ENCODE measurements at regions not wholly inside any gene's neighbourhood (a gene's known extent, or its start where the extent isn't known, plus 50 kb on each side); places are given as distances from the start of the nearest gene placed in this dataset.

DNA sequence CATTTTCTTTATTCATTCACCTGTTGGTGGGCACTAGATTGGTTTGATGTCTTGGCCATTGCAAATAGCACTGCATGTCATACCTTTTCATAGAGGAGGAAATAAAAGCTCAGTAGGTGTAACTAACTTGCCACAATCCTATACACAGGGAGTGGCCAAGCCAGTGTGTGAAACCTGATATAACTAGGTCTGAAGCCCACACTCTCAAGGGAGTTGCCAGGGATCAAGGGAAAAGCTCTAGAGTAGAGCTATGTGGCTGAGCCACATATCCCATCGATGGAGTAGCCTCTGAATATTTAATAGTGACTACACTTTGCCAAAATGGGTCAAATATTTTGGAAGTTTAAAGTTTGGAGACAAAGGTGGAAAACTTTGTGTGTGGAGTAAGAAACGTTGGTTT, 66.1 kb upstream of the TSHZ3 start:
- Histone ChIP-seq H3K36me3 (no peaks in the 10 kb centered on the region), H3K27ac (no peak overlapping the region), H3K4me3 (no peak overlapping the region), H3K4me1 (no peaks in the 10 kb centered on the region), H3K27me3 (no peaks in the 10 kb centered on the region), H3K9me3 (no peaks in the 10 kb centered on the region)
- 7 to 36% methylated on average over 1 to 2 of the region's 2 CpGs for WGBS, 2 donors (ENCODE audit: low coverage in 1 of 2)
- ATAC-seq = no peak
- TF ChIP-seq, protein P1, sequence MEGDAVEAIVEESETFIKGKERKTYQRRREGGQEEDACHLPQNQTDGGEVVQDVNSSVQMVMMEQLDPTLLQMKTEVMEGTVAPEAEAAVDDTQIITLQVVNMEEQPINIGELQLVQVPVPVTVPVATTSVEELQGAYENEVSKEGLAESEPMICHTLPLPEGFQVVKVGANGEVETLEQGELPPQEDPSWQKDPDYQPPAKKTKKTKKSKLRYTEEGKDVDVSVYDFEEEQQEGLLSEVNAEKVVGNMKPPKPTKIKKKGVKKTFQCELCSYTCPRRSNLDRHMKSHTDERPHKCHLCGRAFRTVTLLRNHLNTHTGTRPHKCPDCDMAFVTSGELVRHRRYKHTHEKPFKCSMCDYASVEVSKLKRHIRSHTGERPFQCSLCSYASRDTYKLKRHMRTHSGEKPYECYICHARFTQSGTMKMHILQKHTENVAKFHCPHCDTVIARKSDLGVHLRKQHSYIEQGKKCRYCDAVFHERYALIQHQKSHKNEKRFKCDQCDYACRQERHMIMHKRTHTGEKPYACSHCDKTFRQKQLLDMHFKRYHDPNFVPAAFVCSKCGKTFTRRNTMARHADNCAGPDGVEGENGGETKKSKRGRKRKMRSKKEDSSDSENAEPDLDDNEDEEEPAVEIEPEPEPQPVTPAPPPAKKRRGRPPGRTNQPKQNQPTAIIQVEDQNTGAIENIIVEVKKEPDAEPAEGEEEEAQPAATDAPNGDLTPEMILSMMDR (IDR thresholded peaks at IDR 0.05) = no peak
- TF ChIP-seq POLR2A (IDR thresholded peaks at IDR 0.05) = no peak
- TF ChIP-seq EP300 (IDR thresholded peaks at IDR 0.05) = no peak
- TF ChIP-seq POLR2AphosphoS5 (IDR thresholded peaks at IDR 0.05) = no peak

DNA sequence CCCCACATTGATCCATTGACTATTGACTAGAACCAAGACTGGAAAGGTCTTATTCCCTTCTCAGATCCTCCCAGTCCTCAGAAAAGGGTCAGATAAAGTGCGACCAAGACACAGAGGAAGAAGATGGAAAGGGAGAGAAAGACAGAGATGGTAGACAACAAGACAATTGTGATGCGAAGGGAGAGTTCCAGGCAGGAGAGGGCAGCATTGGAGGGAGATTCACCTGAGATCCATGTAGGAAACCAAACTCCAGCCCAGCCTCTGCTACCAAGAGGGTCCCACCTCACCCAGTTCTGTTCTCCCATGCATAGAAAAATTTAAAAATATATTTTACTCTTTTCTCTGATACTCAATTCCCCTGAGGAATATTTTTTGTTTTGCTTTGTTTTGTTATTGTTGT, 67.3 kb upstream of the TSHZ3 start:
- H3K27ac ChIP-seq = no peak overlapping the region
- no peak for ATAC-seq
- no peaks in the 10 kb centered on the region for H3K36me3 ChIP-seq
- 89 to 100% methylated on average over 1 to 2 of the region's 2 CpGs for WGBS, 2 donors (ENCODE audit: low coverage in 1 of 2)
- no peak overlapping the region for H3K4me3 ChIP-seq
- no peaks in the 10 kb centered on the region for H3K4me1 ChIP-seq
- H3K27me3 ChIP-seq = no peaks in the 10 kb centered on the region
- no peak for TF ChIP-seq EP300 (IDR thresholded peaks at IDR 0.05)
- no peak for TF ChIP-seq POLR2A (IDR thresholded peaks at IDR 0.05)
- TF ChIP-seq, protein P1 (IDR thresholded peaks at IDR 0.05) = no peak
- TF ChIP-seq POLR2AphosphoS5 (IDR thresholded peaks at IDR 0.05) = no peak
- H3K9me3 ChIP-seq = no peaks in the 10 kb centered on the region

DNA sequence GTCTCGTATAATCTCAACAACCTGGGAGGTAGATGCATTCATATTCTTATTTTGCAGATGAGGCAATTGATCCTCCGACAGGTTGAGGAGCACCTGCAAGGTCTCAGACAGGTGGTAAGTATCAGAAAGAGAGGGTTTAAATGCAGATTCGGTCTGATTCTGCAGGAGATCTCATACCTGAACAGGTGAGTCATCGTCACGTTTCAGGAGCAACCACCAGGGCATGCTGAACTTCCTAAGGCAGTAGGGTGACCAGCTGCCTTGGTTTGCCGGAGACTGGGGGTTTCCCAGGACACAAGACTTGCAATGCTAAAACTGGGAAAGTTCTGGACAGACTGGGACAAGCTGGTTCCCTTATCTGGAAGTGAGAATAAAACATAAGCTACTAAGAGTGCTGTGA, 68.8 kb upstream of the TSHZ3 start:
- H3K4me3 ChIP-seq = no peak overlapping the region
- no peak for TF ChIP-seq EP300 (IDR thresholded peaks at IDR 0.05)
- TF ChIP-seq POLR2AphosphoS5 (IDR thresholded peaks at IDR 0.05) = no peak
- TF ChIP-seq POLR2A (IDR thresholded peaks at IDR 0.05) = no peak
- TF ChIP-seq, protein P1 (IDR thresholded peaks at IDR 0.05) = no peak

DNA sequence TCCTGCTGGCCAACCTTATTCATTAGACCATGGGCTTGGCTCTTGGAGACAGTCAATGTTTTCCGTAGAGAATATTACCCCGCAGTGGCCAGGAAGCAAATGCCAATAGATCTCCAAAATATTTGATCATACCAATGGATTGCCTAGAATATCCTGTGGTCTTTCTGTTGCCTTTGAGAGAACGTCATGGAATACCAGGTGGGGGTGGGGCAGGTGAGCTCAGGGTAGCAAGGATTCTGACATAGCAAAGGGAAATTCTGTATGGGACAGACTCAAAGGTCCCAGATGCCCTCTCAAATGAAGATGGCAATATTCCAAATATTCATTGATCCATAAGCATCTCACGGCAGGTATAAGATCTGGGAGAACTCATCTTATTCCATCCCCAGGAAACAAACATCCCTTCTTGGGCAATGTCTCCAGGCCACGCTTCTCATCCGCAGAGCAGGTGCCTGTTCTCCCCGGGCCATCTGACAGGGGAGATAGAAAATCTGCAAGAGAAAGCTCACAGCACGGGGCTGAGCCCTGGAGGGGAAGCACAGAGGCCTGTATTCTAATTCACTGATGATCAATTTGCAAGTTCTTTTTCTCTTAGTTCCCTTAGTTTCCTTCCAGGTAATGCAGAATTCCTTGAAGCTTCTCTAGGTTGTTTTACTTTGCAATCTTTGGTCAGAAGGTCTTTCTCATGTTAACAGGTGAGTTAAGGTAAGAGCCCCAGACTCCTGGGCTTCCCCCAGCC, 69.6 kb upstream of the TSHZ3 start:
- ATAC-seq = no peak
- 72 to 78% methylated on average over 4 of the region's 8 CpGs for WGBS, 2 donors (ENCODE audit: low coverage in 1 of 2)
- Histone ChIP-seq H3K36me3 (no peaks in the 10 kb centered on the region), H3K4me1 (no peaks in the 10 kb centered on the region), H3K4me3 (no peak overlapping the region), H3K27ac (no peak overlapping the region), H3K27me3 (no peaks in the 10 kb centered on the region), H3K9me3 (no peaks in the 10 kb centered on the region)
- no peak for TF ChIP-seq POLR2A (IDR thresholded peaks at IDR 0.05)
- TF ChIP-seq, protein P1 (IDR thresholded peaks at IDR 0.05) = no peak
- TF ChIP-seq EP300 (IDR thresholded peaks at IDR 0.05) = no peak
- no peak for TF ChIP-seq POLR2AphosphoS5 (IDR thresholded peaks at IDR 0.05)

More for the DNA sequence above, 68.8 kb upstream of the TSHZ3 start:
- Histone ChIP-seq H3K27ac (no peak overlapping the region), H3K9me3 (no peaks in the 10 kb centered on the region), H3K4me1 (no peaks in the 10 kb centered on the region), H3K27me3 (no peaks in the 10 kb centered on the region), H3K36me3 (no peaks in the 10 kb centered on the region)
- ATAC-seq = no peak
- WGBS, 2 donors (ENCODE audit: low coverage in 1 of 2) = 40 to 70% methylated on average over 2 to 4 of the region's 6 CpGs

DNA sequence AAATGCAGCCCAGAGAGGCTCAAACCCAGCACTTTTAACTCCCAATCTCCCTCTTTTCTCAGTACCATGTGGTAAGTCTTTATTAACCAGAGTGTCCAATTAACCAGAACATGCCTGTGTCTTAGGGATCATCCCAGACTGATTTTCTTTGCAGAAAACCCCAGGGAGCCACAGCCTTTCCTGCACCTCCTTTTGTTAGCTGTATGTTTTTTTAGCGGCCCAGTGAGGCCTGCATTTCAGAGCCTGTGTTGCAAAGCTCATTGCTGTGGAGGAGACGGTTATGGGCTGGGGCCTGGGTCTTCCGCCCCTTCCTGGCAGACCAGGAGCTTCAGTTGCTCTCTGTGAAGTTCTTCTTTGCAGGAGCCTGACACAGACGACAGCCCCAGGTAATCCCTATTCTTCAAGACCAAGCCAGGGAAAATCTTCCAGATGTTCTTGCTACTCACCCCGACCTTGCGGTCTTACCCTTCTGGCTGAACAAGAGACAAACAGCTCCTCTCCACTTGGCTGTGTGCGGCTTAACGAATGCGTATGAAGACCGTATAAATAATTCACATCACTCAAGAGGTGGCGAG, 70.7 kb upstream of the TSHZ3 start:
- no peak for ATAC-seq
- Histone ChIP-seq H3K27ac (no peak overlapping the region), H3K9me3 (no peaks in the 10 kb centered on the region), H3K4me1 (no peaks in the 10 kb centered on the region), H3K27me3 (no peaks in the 10 kb centered on the region), H3K36me3 (no peaks in the 10 kb centered on the region), H3K4me3 (no peak overlapping the region)
- 85% methylated on average over 4 of the region's 11 CpGs; no CpG with 5 or more reads in 1 of the 2 donors for WGBS, 2 donors (ENCODE audit: low coverage in 1 of 2)
- TF ChIP-seq POLR2A (IDR thresholded peaks at IDR 0.05) = no peak

Data from gastroesophageal sphincter (tissue), 4 donors.